AG10803 (cell line): ENCODE measurements at regions not wholly inside any gene's neighbourhood (a gene's known extent, or its start where the extent isn't known, plus 50 kb on each side); places are given as distances from the start of the nearest gene placed in this dataset.

Experiments
- DNase-seq: peaks from one replicate; pipeline ENCODE4 v3.0.0; 2010; ENCODE audit warnings: low read depth
- H3K4me3 ChIP-seq: 2 replicates; pipeline ENCODE4 v1.5.1; 2011; ENCODE audit warnings: mild to moderate bottlenecking, low read length, control low read depth
- CTCF ChIP-seq: conservative IDR thresholded peaks from 2 replicates; pipeline ENCODE4 v1.5.1; 2011; ENCODE audit warnings: mild to moderate bottlenecking, low read length, control low read depth, inconsistent platforms

- DNase-seq = no peak
- peak; percentile 27 for TF ChIP-seq CTCF
- no peak overlapping the region for H3K4me3 ChIP-seq
Measured at GRCh38 chr16:9297437-9298113, 206.1 kb downstream of the HAPSTR1 start.

GRCh38 chr16:9300252-9300651, 208.8 kb downstream of the HAPSTR1 start:
- no peak for DNase-seq

DNA sequence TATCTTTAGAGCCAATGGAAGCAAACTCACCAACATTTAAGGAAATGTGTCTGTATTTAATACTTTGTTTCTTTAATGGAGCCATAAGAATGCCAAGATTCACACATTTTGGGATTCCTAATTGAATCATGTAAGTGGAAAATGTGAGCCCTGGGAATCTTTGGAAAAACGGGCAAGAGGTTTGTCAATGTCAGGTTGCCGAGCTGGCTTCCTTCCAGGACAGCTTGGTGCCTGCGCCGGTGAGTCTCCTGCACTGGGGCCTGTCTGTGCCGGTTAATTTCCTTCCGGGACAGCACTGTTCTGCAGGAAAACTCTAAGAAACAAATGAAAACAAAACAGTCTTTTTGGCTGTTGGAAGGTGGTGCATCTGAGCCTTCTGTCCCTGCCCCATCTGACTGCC, 210.6 kb downstream of the HAPSTR1 start:
- no peak for DNase-seq
- H3K4me3 ChIP-seq = no peak overlapping the region
- no peak for TF ChIP-seq CTCF

More at GRCh38 chr16:9300252-9300651, 208.8 kb downstream of the HAPSTR1 start:
- TF ChIP-seq CTCF = no peak
- no peak overlapping the region for H3K4me3 ChIP-seq

GRCh38 chr16:9306753-9307152, 215.3 kb downstream of the HAPSTR1 start:
- no peak for TF ChIP-seq CTCF
- H3K4me3 ChIP-seq = no peak overlapping the region
- no peak for DNase-seq

GRCh38 chr16:9307446-9307845, 216.0 kb downstream of the HAPSTR1 start:
- no peak for DNase-seq
- H3K4me3 ChIP-seq = no peak overlapping the region
- no peak for TF ChIP-seq CTCF

DNA sequence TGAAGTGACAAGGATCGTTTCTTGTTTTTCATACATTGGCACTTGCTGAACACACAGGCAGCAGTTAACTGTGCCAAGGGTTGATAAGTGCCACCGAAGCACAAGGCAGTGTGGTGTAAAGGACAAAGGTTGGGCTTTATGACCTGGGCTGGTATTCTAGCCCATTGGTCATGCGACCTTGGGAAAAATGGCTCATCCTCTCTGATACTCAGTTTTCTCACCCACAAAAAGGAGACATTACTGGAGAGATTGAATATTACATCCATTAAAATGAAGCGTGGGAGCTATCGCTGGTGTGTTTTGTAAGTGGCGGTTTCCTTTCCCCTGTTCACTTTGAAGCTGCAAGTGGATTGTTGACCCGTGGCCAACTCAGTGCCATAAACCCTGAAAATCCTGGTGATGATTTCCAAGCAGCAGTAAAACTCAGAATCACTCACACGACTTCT, 216.9 kb downstream of the HAPSTR1 start:
- H3K4me3 ChIP-seq = no peak overlapping the region

More for the DNA sequence above, 216.9 kb downstream of the HAPSTR1 start:
- no peak for DNase-seq
- TF ChIP-seq CTCF = no peak
